Fibroblast of upper back skin (primary cell): ENCODE measurements at regions not wholly inside any gene's neighbourhood (a gene's known extent, or its start where the extent isn't known, plus 50 kb on each side); places are given as distances from the start of the nearest gene placed in this dataset.
A peak's percentile ranks its signal among the peaks of the same experiment; 100 is the strongest.

Source experiments
- DNase-seq: peaks from one replicate; pipeline ENCODE4 v3.0.0-alpha.2; 2013

DNA sequence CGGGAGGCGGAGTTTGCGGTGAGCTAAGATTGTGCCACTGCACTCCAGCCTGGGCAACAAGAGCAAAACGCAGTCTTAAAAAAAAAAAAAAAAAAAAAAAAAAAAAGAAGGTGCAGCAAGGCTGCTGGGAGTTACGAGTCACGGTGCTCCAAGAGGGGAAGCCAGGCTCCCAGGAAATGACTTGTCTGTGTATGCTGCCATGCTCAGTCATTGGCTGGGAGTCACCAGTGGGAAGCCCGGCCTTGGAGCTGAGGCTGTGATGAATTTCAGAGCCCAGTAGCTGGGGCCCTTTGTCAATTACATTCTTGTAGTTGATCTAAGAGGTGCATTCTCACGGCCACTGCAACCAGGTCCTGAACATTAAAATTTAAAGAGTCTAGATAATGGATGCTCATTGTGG, 1105.1 kb upstream of the TENM3 start:
- DNase-seq, result no peak

DNA sequence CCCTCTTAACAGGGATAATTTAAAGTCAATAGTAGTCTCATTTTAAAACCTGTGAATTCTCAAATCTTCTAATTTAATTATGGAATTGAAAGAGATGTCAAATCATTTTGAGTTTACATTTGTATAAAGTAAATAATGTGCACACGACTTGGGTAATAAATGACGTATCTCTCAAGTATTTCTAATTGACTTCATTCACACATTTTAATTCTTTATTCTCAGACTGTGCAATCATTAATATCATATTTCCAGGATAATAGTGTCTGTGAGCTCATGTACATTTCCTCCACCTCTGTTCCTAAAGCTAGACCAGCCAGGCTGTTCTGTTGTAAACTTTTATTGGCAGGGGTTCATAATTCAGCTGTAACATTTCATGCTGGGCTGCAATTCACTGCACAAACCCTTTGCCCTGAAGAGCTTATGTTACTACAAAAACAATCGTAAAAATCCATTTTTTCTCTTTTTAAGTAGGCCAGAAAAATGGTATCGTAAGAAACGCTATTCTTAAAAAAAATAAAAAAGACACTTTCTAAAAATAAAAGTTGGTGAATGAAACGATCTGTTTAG, 1103.1 kb upstream of the TENM3 start:
- no peak for DNase-seq

DNA sequence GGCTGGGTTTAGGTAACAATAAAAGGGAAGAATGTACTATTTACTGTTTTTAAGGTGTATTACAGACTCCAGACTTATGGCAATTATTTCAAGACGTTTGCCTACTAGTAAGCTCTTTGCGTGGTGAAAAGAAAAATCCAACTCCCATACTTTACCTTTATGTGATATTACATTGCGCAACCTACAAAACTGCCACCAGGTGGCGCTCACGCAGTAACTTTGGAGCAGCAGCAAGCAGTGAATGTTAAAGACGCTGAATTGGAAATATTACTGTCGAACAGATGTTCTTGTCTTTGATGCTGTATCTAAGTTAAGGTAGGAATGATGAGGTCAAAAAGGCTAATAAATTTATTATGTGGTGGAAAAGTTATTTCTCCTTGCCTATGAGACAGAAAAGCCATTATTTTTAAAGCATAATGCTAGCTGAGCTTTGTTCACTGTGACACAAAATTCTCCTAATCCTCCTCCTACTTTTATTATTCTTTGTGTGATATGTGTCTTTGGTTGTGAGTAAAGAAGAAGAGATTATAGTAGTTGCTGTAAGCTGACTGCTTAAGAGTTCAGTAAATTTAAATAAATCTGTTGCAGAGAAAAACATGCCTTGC, 1099.8 kb upstream of the TENM3 start:
- peak; percentile 74 for DNase-seq

DNA sequence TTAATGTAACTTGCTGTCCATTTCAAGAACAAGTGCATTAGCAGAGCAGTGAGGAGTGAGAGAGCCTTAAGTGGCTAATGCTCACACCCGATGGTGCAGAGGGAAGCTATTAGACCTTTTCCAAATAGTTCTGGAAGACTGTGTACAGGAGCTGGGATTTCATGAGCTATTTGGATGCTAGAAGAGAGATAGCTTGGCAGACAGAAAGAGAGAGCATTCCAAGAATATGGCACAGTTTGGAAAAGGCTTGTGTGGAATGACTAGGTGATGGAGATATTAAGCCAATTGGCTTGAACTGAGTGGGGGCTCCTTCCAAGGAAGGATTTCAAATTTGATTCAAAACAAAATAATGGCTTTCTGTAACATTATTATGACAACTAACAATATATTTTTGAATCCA, 1097.2 kb upstream of the TENM3 start:
- DNase-seq, result no peak

DNA sequence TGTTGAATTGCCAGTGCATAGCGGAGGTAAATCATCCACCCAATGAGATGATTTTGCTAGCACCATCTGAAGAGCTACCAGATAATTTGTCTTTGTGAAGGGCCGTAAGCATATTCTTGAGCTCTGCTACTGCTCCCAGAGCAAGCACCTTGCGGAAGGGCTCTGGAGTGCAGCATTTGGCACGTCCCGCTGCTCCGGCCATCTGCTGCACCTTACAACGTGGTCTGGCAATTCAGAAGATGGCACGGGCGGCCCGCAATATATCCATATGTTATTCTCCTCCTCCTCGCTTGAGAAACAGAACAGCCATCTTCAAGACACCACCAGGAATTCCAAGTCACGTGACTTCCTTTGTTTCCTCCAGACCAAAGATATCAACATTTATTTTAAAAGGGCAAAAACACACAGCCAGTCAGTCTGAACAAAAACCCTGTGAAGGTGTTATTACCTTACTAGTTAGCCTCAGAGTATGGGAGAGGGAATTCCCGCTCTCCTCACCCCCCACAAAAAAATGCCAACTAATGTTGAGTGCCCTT, 1095.7 kb upstream of the TENM3 start:
- DNase-seq, result no peak

DNA sequence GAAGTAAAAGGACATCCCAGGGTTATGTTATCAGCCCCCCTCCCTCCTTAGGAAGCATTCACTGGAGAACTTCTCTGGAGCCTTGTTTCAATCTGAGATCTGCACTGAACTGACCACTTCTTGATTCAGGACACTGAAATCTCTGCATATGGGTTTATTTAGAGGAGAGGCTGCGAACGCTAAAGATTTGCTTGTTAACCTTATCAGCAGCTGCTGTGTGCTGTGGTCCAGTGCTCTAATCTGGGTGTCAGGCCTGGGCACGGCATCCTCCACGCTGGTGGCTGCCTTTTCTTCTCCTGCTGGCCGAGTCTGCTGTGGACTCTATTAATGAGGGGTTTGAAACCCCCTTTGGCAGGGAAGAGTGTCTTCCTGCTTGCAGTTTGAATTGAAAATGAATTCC, 1094.7 kb upstream of the TENM3 start:
- no peak for DNase-seq

DNA sequence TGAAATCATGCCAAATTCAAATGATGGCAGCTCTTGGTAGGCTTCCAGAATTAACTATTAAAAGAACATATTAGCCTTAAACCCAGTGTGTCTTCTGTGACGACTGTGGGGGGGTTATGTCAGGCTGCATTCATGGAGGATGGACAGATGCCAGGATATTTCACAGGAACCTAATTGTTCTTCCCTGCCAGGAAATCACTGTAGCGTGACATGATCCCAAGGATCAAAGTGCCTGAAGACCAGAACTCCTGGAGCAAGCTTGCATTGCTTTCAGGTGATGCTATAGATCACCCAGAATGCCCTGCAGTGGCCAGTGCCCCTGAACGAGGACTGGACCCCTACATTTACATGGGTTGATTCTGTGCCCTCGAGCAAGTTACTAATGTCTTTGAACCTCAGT, 1093.0 kb upstream of the TENM3 start:
- no peak for DNase-seq

DNA sequence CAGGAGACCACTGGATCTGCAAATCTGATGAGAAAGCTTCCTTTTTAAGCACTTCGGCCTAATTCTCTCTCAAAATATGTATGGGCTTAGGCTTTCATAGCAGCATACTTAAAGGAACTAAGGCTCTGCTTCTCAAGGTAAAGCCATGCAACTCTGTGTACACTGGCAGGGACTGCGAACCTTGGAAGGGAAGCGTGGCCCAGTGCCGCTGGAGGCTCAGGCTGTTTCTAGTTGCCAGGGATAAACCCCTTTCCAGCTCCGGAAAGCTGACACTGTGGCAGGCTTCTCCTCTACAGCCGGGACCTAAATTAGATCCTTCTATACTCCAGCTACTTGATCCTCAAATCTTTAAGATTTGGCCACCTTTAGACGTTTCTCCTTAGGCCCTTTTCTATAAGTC, 1091.3 kb upstream of the TENM3 start:
- DNase-seq, result no peak

DNA sequence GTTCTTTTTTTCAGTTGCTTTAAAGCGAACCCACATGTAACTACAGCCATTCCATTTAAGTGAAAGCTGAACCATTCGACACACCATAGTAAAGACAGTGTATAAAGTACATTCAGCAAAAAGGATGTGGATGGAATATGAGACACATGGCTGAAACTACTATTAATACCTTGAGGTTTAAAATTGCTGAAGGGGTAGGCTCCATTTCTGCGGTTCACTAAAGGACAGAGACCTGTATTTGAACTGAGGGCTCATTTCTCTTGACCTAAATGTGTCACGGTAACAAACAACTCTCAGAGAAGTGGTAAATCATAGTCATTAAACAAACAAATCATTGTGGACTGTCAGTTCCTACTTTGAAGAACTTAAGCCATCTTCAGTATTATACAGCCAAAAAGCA, 1085.6 kb upstream of the TENM3 start:
- DNase-seq, result no peak

DNA sequence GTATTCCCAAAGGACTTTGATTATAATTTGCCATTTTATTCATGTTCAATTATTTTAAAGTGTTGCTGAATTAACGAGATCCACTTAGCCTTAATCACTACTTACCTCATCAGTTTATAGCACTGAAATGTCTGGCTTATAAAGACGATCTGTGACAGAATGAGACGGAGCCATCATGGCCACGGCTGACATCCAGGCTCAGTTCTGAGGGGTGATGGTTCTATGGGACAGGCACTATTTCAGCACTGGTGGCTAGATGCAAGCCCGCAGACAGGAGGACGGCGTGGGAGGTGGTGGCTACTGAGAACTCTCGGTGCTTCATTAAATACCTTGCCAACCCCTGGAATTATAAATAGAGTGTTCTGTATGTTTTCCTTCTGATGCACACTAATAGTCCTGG, 1084.2 kb upstream of the TENM3 start:
- DNase-seq, result no peak

DNA sequence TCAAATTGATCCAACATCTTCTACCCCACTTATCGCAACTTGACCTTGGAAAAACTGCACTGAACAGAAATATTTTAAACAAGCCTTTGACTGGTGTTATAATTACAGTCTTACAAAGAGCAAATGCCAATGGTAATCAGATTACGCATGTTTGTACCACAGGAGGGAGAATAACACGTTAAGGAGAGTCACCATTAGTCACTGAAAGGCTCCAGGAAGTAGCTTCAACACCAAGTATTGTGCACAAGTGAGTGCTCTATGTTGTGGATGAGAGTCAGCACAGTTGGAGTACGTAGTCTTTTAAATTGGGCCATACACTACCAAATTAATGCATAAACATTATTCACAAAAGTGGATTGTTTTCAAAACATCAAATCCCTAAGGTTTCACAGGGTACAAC, 1081.5 kb upstream of the TENM3 start:
- peak; percentile 28 for DNase-seq

DNA sequence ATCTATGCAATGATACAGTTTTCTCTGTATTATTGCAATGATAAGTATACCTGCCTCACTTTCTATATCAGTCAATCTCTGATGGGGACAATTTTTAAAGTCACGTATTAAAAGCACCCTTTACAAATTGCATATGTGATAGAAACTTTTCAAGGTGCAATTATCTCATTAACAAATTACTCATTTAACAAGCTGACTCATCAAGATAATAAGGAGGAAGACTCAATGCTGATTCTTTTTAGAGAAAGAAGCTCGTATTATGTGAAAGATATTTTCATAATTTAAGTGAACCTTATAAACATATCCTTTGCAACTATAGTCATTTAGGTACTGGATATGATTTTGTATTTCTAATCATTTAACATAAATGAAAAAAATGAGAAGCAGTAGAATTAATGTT, 1080.9 kb upstream of the TENM3 start:
- no peak for DNase-seq

DNA sequence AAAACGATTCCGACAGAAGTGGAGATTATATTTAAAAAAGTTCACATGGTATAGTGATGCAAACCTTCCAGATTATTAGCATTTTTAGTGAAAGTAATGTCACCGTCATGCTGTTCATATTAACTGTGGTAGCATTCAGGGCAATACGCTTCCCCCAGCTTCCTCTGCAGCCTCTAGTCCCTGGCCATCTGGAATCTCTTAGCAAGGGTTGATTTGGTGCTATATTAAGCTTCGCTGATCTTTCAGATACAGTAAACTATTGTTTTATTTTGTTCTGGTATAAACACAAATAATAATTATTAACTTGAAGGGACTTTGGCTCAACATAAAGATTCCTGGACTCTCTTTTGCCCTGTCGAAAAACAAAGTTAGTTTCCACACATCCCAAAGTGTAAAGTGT, 1080.5 kb upstream of the TENM3 start:
- peak; percentile 36 for DNase-seq

DNA sequence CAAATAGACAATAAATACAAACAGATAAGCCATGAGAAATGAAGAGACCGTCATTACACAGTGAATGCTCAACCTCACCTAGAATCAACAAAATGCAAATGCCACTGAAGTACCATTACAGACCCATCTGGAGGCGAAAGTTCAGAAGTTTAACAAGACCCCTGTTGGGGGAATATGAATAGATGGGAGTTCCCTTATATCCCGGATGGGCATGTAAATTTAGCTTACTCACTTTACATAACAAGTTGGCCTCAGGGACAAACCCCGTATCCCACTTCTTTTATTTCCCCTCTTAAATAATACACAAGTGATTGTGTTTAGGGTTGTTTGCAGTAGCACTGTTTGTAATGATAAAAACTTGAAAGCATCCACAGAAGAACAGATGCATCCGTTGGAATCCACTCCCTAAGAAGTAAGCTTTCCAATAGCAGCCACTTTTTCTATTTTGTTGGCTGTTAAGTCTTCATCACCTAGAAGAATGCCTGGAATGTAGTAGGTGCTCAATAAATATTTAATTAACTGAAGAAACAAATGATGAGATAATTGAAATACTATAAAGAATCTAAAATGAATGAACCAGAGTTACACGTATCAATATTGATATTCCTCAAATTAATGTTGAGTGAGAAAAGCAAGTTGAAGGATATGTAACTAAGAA, 1076.3 kb upstream of the TENM3 start:
- DNase-seq, result no peak

DNA sequence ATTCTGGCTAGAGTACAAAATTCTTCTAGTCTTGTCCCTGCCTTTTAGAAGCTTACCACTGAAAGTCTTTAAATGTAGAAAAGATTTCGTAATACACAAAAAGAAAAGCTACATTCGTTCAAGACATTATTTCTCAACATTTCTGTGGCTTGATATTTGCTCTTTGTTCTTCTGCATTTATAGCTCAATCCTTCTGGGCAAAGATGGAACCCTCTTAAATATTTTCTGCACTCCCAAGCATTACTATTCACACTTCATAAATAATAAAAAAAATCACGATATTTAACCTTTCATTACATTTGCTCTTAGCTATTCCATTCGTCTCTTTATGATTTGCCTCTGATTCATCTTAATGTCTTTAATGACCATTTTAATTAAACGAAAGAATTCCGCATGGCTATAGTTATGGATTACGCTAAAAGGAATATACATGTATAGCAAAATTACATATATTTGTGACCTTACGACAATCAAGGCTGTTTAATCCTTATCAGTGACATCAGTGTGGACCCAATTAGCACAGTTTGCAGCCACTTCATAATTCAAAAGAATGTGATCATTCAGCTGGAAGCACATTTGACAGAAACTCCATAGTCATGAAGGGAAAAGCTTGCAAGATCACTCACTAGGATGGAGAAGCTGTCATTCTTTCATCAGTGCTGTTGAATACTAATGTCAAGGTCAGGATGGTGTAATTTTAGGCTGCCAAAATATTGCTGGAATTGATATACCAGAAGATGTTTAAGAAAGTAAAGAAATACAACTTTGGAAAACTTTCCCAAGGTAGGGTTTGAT, 1075.0 kb upstream of the TENM3 start:
- DNase-seq, result no peak

DNA sequence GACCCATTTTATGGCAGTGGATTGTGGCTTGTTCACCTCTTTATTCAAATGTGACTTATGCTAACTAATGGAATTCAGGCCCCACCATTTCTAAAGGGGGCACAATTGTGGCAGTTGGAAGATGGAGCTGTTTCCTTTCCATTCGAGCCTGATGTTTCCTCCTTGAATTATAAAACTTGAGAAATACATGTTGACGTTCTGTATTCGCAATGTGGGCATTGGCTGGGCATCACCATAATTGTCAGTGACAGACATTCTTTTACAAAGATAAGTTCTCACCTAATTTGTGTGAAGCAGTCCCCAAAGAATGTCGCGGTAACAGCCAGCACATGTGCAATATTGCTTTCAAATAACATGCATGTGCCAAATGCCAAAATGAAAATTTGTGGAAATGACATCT, 1070.2 kb upstream of the TENM3 start:
- DNase-seq, result no peak

DNA sequence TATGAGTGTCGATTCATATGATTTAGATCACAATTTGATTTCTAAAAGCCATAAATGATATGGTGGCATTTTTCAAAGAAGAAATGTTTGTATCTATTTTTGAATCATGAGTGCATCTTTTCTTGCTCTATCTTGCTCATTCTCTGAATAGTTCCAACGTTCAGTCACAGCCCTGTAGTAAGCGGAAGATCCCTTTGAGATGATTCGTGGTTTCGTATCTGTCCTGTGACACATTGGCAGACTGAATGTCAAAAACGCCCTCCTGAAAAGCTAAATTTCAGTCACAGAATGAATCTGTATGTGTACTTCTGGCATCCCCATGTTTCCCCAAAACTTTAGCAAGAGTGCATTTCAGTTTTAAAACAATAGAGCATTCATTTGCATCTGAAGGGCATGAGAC, 1066.9 kb upstream of the TENM3 start:
- peak; percentile 41 for DNase-seq

DNA sequence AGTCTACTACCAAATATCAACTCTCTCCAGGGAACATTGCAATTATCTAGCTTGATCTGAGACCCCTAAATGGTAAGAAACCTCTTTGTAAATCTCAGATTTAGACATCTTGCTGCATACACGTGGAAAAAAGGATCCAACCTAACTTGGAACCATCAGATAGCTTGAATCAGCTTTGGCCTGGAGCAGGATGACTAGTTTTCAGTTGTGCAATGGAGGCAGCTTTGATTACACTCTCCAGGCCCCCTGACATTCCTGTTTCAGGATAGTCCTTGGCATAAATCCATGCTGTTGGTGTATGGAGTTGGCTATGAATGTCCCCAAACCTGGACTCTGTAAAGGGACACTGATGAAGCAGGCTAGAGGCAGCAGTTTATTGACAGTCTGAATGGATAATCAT, 1061.9 kb upstream of the TENM3 start:
- DNase-seq, result peak; percentile 32

DNA sequence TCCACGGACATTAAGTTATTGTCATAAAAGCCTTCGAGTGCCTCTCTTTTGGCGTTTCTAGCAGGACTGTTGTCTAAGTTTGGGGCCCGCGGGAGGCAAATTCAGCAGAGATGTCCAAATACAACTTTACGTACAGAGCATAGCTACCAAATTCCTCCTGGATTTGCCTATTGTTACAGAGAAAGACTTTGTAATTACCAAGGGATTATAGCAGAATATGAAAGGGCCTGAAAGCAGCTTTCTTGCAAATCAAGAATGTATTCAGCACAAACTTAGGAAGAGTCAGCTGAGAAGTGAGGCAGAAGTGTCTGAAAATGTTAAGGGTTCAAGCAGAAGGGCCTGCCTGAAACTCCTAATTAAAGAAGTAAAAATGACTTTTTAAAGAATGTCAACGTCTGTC, 1053.5 kb upstream of the TENM3 start:
- no peak for DNase-seq

DNA sequence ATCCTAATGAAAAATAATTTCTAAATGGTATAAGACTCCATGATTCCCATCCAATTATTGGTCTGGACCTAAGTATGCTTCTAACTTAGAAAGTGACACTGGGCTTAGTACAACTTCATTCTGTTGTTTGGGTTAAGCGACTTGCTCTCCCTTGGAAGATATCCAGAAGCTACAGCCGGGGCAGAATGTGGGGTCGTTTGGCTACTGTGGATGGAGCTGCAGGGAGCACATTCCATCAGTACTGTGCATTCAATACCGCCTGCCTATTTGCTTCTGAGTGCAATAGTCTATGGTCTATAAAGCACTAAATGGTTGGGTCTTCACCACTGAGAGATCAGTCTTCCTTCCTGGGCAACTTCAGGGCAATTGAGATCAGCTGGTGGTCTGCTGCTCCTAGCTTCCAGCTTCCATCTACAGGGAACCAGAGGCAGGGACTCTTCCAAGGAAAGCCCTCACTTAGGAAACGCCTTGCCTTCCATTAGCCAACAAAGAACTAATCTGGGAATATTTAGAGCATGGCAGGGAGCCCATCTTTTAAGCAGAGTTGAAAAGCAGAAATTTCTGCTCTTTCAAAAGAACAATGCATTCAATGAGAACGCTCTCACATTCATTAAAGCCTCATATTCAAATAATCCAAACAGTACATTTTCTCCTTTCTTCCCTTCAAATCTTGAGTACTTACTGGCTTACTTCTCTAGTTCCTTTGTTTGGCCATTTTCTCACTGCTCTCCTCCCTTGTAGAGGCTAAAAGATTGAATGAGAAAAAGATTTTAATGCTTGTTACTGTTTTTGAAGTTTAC, 1049.9 kb upstream of the TENM3 start:
- DNase-seq, result peak; percentile 33

DNA sequence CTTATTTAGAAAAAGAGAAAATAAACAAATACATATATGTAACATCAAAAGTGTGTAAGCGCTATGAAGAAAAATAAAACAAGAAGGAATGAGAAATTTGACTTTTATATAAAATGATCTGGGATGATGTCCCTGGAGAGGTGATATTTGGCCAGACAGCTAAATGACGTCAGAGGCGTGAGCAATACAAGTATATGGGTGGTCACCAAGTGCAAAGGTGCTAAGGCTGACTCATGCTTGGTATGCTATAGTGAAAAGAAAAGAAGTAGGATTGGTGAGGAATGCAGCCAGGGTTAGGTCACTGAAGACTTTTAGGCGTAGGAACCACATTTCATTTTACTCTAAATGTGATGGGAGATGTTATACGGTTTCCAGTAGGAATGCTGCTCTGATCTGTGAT, 1049.1 kb upstream of the TENM3 start:
- DNase-seq, result peak; percentile 83

DNA sequence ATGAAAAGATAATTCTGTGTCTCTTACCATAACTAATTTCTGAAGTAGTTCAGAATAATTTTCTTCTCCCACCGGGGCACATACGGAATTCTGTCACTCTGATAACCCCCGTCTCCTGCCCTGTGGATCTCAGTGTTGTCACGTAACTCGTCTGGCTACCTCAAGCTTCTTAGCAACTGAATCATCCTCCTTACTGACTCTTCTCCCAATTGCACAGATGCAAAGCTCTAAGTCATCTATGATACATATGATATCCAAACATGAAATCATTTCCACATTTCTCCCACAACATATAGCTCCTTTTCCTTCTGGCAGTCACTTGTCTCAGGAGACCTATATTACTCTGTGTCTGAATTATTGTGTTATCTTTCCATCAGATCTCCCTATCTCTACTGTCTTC, 1043.1 kb upstream of the TENM3 start:
- peak; percentile 71 for DNase-seq

DNA sequence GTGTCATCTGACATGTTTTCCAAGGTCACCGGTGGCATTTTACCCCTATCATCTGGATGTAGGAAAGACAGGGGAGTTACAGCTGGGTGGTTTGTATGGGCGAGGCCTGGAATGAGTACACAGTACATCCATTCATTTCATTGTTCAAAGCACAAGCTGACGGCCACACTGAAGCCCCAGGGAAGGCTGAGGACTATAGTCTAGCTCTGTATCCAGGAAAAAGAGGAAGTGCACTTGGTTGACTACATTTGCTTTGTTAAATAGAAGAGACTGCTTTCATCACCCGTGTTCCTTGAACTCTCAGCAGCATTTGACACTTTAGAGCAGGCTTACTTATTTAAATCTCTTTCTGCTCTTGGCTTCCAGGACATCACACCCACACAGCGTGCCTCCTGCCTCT, 1041.0 kb upstream of the TENM3 start:
- no peak for DNase-seq
